ENCODE measurements at regions not wholly inside any gene's neighbourhood (a gene's known extent, or its start where the extent isn't known, plus 50 kb on each side); places are given as distances from the start of the nearest gene placed in this dataset.

DNA sequence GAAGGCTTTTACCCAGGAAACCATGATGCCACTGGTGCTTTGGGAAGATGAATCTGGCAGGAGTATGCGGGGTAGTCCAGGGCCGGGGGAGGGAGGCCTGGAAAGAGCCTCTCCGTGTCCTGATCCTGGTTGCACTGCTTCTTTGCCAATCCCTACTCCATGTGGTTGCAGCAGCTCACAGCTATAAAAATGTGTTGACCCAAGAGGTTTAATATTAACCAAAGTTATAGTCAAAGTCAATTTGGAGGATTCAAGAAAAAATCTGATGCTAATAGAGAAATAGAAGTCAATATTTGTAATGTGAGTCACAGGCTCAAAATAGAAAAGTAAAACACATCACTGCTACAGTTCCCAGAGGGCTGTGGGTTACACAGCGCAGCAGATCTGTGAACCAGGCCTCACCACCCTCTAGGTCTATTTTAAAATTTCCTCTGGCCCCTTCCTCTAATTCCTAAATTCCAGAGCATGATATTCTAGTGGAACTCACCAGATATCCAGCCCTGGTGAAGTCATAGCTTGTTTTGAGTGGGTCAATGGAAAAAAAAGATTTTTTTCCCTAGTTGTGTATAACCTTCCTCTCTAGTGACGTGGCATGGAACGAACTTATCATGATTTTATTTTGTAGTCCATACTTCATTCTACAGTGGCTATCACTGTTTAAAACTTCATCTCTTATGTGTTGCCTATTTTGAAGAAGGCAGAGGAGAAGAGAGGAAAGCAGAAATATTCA is 63.2 kb upstream of the BMP2 start:
- TF ChIP-seq, protein P1, sequence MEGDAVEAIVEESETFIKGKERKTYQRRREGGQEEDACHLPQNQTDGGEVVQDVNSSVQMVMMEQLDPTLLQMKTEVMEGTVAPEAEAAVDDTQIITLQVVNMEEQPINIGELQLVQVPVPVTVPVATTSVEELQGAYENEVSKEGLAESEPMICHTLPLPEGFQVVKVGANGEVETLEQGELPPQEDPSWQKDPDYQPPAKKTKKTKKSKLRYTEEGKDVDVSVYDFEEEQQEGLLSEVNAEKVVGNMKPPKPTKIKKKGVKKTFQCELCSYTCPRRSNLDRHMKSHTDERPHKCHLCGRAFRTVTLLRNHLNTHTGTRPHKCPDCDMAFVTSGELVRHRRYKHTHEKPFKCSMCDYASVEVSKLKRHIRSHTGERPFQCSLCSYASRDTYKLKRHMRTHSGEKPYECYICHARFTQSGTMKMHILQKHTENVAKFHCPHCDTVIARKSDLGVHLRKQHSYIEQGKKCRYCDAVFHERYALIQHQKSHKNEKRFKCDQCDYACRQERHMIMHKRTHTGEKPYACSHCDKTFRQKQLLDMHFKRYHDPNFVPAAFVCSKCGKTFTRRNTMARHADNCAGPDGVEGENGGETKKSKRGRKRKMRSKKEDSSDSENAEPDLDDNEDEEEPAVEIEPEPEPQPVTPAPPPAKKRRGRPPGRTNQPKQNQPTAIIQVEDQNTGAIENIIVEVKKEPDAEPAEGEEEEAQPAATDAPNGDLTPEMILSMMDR (IDR thresholded peaks at IDR 0.05; ENCODE audit: borderline replicate concordance, extremely low read depth, low read length, poor library complexity, severe bottlenecking): no peak
- no peak for TF ChIP-seq EZH2 (IDR thresholded peaks at IDR 0.05; ENCODE audit: borderline replicate concordance, low read depth, low read length, severe bottlenecking)

Data from DND-41 (cell line).